Muscle of leg (tissue), 3 donors: ENCODE measurements at regions not wholly inside any gene's neighbourhood (a gene's known extent, or its start where the extent isn't known, plus 50 kb on each side); places are given as distances from the start of the nearest gene placed in this dataset.

Experiments used
- DNase-seq: peaks from one replicate; pipeline ENCODE4 v3.0.0; 2013
- H3K27ac ChIP-seq: one replicate; pipeline ENCODE4 v1.5.1; 2013; ENCODE audit warnings: mild to moderate bottlenecking, low read length, control low read depth
- H3K27me3 ChIP-seq: one replicate; pipeline ENCODE4 v1.6.1; 2013; ENCODE audit warnings: low read length; ENCODE audit not compliant: control insufficient read depth, insufficient read depth
- H3K36me3 ChIP-seq: one replicate; pipeline ENCODE4 v1.6.1; 2013; ENCODE audit warnings: low read length; ENCODE audit not compliant: control insufficient read depth, insufficient read depth
- H3K4me1 ChIP-seq: one replicate; pipeline ENCODE4 v1.6.1; 2013; ENCODE audit warnings: low read length; ENCODE audit not compliant: control insufficient read depth, insufficient read depth
- H3K4me3 ChIP-seq: one replicate; pipeline ENCODE4 v1.5.1; 2013; ENCODE audit warnings: low read length, control low read depth
- H3K9me3 ChIP-seq: replicated peaks from 2 replicates; pipeline ENCODE4 v1.6.1; 2013; ENCODE audit warnings: low read depth, low read length; ENCODE audit not compliant: control insufficient read depth
- WGBS: methylation state at CpG from one replicate; pipeline ENCODE4 v1.1.5; 2013; ENCODE audit warnings: missing lambda C conversion rate; ENCODE audit not compliant: insufficient coverage; 5-methylcytosine and 5-hydroxymethylcytosine counted together

DNA sequence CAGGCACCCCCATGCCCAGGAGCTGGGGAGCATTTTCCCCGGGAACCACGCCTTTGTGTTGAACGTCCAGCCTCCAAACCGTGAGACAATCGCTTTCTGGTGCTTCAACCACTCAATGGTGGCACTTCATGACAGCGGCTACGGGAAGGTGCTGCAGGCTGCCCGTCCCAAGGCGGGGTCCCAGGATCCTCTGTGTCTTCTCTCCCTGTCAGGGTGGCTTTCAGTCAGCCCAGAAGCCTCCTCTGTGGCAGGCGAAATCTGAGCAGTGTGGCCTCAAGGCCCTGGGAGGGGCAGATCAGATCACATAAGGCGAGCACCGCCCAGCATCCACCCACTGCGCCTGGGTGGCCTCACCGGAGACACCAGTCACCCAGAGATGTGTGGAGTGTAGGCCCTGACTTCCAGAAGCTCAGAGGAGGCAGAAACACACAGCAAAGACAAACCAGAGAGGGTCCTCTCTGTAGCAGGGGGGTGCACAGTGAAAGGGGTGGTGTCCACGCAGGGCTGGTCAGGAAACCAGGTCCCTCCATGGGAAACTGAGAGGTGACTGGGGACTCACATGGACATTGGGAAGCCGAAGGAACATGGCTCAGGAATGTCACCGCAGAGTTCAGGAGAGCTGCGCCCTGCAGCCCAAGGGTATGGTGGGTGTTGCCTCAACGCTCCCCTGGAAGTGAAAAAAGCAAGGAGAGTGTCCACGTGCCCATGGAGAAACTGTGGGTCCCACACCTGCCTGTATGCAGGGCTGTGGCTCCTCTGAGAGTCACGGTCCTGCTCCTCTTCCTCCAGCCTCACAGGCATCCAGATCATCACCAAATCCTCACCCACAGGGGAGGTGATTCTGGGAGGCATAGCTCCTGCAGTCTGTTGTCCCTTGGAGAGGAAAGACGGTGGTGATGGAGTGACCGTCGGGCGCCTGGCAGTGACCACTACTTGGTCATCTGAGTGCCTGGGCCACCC lies 1420.7 kb downstream of the TBC1D22A start:
- no peaks in the 10 kb centered on the region for H3K27me3 ChIP-seq
- no peak overlapping the region for H3K4me3 ChIP-seq
- H3K9me3 ChIP-seq, result no peaks in the 10 kb centered on the region
- DNase-seq, result no peak
- no peak overlapping the region for H3K27ac ChIP-seq
- no peaks in the 10 kb centered on the region for H3K36me3 ChIP-seq
- WGBS, result 75% methylated on average over 19 of the region's 25 CpGs
- no peaks in the 10 kb centered on the region for H3K4me1 ChIP-seq

GRCh38 chr22:48182031-48182430 lies 1419.6 kb downstream of the TBC1D22A start:
- Histone ChIP-seq H3K27ac (no peak overlapping the region), H3K27me3 (no peaks in the 10 kb centered on the region), H3K9me3 (no peaks in the 10 kb centered on the region), H3K4me3 (no peak overlapping the region), H3K4me1 (no peaks in the 10 kb centered on the region), H3K36me3 (no peaks in the 10 kb centered on the region)
- WGBS, result 78% methylated on average over 4 of the region's 5 CpGs
- DNase-seq, result no peak

DNA sequence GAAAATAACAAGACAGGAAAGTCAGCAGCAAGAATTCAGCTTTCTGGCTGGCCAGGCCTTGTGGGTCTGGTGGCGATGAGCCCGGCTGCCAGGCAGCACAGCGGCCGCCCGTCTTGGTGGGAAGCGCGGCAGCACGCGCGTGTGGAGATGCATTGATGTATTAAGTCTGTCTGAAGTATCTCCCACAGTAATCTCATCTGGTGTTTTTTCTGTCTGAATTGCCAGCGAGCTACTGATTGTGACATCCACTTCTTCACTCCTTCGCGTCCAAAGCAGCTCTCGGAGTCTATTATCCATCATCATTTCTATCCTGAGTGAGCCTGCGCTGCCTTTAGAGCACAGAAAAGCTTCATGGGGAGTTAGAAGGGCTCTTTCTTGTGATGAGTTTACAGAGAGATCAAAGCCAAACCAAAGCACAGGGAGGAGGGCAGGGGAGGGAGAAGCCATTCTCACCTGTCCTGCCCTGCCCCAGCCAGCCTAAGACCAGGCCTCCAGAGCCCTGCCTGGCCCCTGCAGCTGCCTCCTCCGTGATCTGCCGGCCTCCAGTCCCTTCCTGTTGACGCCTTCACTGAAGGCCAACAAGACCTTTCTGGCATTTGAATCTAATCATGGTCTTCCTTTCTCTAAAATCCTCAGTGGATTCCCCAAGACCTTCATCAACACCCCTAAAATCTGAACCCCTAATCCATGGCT lies 1419.0 kb downstream of the TBC1D22A start:
- no peaks in the 10 kb centered on the region for H3K27me3 ChIP-seq
- no peaks in the 10 kb centered on the region for H3K4me1 ChIP-seq
- WGBS, result 50% methylated on average over 4 of the region's 18 CpGs
- no peak overlapping the region for H3K27ac ChIP-seq
- no peaks in the 10 kb centered on the region for H3K36me3 ChIP-seq
- H3K9me3 ChIP-seq, result no peaks in the 10 kb centered on the region
- no peak for DNase-seq
- H3K4me3 ChIP-seq, result no peak overlapping the region

- no peaks in the 10 kb centered on the region for H3K9me3 ChIP-seq
- no peaks in the 10 kb centered on the region for H3K36me3 ChIP-seq
- H3K27me3 ChIP-seq, result no peaks in the 10 kb centered on the region
These were observed 1418.2 kb downstream of the TBC1D22A start for GRCh38 chr22:48180631-48181030.

DNA sequence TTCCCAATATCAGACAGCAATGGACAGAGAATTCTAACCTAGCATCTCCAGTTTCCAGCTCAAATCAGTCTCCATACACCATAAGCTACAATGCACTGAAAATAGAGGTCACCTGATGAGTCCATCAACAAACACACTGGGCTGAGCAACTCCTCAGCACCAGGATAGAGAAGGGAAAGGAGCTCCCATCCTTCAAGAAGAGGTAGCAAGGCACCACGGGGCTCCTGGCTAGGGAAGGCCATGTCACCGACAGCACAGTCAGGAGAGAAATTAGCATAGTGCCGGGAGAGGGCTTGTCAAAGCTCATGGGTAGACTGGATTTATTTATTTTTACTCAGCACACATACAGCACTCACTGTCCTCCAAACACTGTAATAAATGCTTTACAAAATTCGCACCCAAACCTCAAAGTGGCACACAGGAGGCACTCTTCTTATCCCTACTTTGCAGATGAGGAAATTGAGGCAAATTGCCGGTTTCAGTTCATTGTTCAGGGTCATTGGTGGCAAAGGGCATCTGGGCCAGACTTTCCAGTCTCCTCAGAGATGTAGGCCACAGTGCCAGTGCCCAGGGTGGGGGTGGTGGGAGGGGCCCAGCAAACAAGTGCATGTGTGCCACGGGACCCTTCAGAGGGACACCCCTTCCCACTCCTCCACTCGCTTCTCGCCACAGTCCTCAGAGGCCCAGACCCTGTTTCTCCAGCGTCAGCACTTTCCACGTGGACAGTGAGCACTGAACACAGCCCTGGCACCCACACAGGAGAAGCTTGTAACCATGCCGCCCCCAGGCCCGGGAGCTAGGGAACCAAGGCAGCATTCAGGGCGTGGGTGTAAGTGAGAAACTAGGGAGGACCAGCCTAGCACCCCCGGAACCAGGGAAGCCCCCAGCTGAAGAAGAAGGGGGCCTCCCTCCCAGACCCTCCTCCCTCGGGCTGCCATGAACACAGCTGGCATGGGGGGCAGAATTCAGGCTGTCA lies 1417.4 kb downstream of the TBC1D22A start:
- no peaks in the 10 kb centered on the region for H3K4me1 ChIP-seq
- H3K9me3 ChIP-seq, result no peaks in the 10 kb centered on the region
- WGBS, result 67% methylated on average over 8 of the region's 15 CpGs
- no peak overlapping the region for H3K27ac ChIP-seq
- no peaks in the 10 kb centered on the region for H3K36me3 ChIP-seq
- no peak overlapping the region for H3K4me3 ChIP-seq
- no peaks in the 10 kb centered on the region for H3K27me3 ChIP-seq
- DNase-seq, result no peak

More at GRCh38 chr22:48180631-48181030, 1418.2 kb downstream of the TBC1D22A start:
- DNase-seq, result no peak
- H3K4me3 ChIP-seq, result no peak overlapping the region
- no peaks in the 10 kb centered on the region for H3K4me1 ChIP-seq
- H3K27ac ChIP-seq, result no peak overlapping the region
- WGBS, result 73% methylated on average over 4 of the region's 4 CpGs

- Histone ChIP-seq H3K27me3 (no peaks in the 10 kb centered on the region), H3K9me3 (no peaks in the 10 kb centered on the region), H3K4me1 (no peaks in the 10 kb centered on the region), H3K36me3 (no peaks in the 10 kb centered on the region), H3K4me3 (no peak overlapping the region), H3K27ac (no peak overlapping the region)
- 49% methylated on average over 2 of the region's 7 CpGs for WGBS
- DNase-seq, result no peak
These were observed 1416.1 kb downstream of the TBC1D22A start for GRCh38 chr22:48178536-48178935.

DNA sequence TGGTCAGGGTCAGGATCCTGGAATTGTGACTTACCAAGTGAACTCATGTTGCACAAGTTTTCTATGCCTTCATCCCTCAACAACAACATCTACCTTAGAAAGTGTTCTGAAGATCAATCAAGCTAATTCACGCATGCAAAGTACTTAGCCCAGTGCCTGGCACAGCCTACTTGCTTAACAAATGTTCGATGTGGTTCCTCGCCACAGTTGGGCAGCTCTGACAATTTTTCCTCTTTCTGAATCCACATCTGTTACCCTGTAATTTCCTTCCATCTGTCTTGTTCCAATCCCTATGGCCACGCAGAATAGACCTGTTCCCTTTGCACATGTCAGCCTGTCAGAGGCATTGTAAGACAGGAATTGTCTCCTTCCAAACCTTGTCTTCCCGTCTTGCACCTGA lies 1415.2 kb downstream of the TBC1D22A start:
- Histone ChIP-seq H3K9me3 (no peaks in the 10 kb centered on the region), H3K27ac (no peak overlapping the region), H3K4me1 (no peaks in the 10 kb centered on the region), H3K27me3 (no peaks in the 10 kb centered on the region), H3K36me3 (no peaks in the 10 kb centered on the region), H3K4me3 (no peak overlapping the region)
- WGBS, result 78% methylated on average over 5 of the region's 5 CpGs
- no peak for DNase-seq

DNA sequence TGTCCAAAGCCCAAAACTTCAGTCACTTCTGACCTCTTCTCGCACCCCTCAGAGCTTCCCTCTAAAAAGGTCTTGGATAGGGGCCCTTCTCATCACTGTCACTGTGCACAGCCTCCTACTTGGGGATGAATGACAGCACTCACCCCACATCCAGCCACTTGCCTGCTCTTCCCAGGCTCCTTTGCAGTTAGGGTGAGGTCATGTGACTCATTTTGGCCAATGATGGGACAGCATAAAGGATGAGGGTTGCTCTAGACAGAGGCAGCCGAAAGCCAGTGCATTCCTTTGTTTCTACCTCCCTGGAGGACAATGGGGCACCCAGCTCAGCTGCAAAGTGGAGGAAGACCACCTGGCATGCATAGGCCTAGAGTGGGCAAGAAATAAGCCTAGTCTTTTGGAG lies 1413.3 kb downstream of the TBC1D22A start:
- Histone ChIP-seq H3K27me3 (no peaks in the 10 kb centered on the region), H3K36me3 (no peaks in the 10 kb centered on the region), H3K27ac (no peak overlapping the region), H3K4me1 (no peaks in the 10 kb centered on the region), H3K9me3 (no peaks in the 10 kb centered on the region), H3K4me3 (no peak overlapping the region)
- whole genome bisulfite sequencing, result 72% methylated on average over 2 of the region's 2 CpGs
- DNase-seq, result no peak

- DNase-seq, result no peak
- H3K27me3 ChIP-seq, result no peaks in the 10 kb centered on the region
- WGBS, result 49% methylated on average over 6 of the region's 7 CpGs
These were observed 1411.3 kb downstream of the TBC1D22A start for GRCh38 chr22:48173773-48174160.

More at GRCh38 chr22:48173773-48174160, 1411.3 kb downstream of the TBC1D22A start:
- H3K36me3 ChIP-seq, result no peaks in the 10 kb centered on the region
- no peak overlapping the region for H3K4me3 ChIP-seq
- H3K9me3 ChIP-seq, result no peaks in the 10 kb centered on the region
- no peak overlapping the region for H3K27ac ChIP-seq
- H3K4me1 ChIP-seq, result no peaks in the 10 kb centered on the region
